A673 (cell line): ENCODE measurements at regions not wholly inside any gene's neighbourhood (a gene's known extent, or its start where the extent isn't known, plus 50 kb on each side); places are given as distances from the start of the nearest gene placed in this dataset.

Source experiments
- CTCF ChIP-seq: fragments of 300-800, 200-600 bp; sonication (generic); conservative IDR thresholded peaks from 2 replicates; pipeline ENCODE4 v1.5.1; 2017; ENCODE audit warnings: low read depth, mild to moderate bottlenecking, antibody characterized with exemption, low read length, moderate library complexity, mixed read lengths
- EZH2 ChIP-seq: fragments of 200-600 bp; sonication (generic); IDR thresholded peaks from 2 replicates; pipeline ENCODE4 v1.6.1; 2017; ENCODE audit warnings: borderline replicate concordance, low read depth, mild to moderate bottlenecking, mixed read lengths, antibody characterized with exemption, low read length; ENCODE audit not compliant: poor library complexity, severe bottlenecking

- no peak for TF ChIP-seq CTCF
- TF ChIP-seq EZH2 = no peak
Observed at GRCh38 chr9:110115826-110116542, 92.0 kb downstream of the C9orf152 start.
